SU-DHL-6 (cell line): ENCODE measurements at regions not wholly inside any gene's neighbourhood (a gene's known extent, or its start where the extent isn't known, plus 50 kb on each side); places are given as distances from the start of the nearest gene placed in this dataset.

Source experiments
- H2AFZ ChIP-seq: fragments of 200-600 bp; sonication (generic); 2 replicates; pipeline ENCODE4 v1.6.1; 2014; ENCODE audit warnings: low read depth, mild to moderate bottlenecking, moderate library complexity, mixed read lengths, antibody characterized with exemption, low read length; ENCODE audit not compliant: severe bottlenecking
- H3F3A ChIP-seq: fragments of 200-600 bp; shearing (Covaris generic); 2 replicates; pipeline ENCODE4 v1.6.0; 2016; ENCODE audit warnings: antibody characterized with exemption, mild to moderate bottlenecking; ENCODE audit not compliant: insufficient read depth
- H3K27ac ChIP-seq: fragments of 200-600 bp; sonication (generic); 2 replicates; pipeline ENCODE4 v1.5.1; 2016; ENCODE audit warnings: low read depth, mild to moderate bottlenecking, low read length, moderate library complexity, mixed read lengths
- H3K27me3 ChIP-seq: fragments of 200-600 bp; sonication (generic), shearing (Covaris generic); 2 replicates; pipeline ENCODE4 v1.6.0; 2014; ENCODE audit warnings: mild to moderate bottlenecking, low read length
- H3K36me3 ChIP-seq: fragments of 200-600 bp; sonication (generic); 2 replicates; pipeline ENCODE4 v1.6.1; 2014; ENCODE audit warnings: mild to moderate bottlenecking, low read length, mixed read lengths
- H3K4me2 ChIP-seq: fragments of 300-600, 200-600 bp; shearing (Covaris generic), sonication (generic); 2 replicates; pipeline ENCODE4 v1.6.0; 2014; ENCODE audit warnings: low read length, low read depth, mild to moderate bottlenecking; ENCODE audit not compliant: poor library complexity, severe bottlenecking
- H3K4me3 ChIP-seq: fragments of 200-600 bp; sonication (generic); 2 replicates; pipeline ENCODE4 v1.5.1; 2014; ENCODE audit warnings: antibody characterized with exemption, low read length, mild to moderate bottlenecking, mixed read lengths; ENCODE audit not compliant: insufficient read depth, poor library complexity, severe bottlenecking
- H3K79me2 ChIP-seq: fragments of 200-600 bp; sonication (generic); 2 replicates; pipeline ENCODE4 v1.6.1; 2014; ENCODE audit warnings: mild to moderate bottlenecking, low read length, moderate library complexity; ENCODE audit not compliant: insufficient read depth
- H3K9ac ChIP-seq: fragments of 200-600 bp; sonication (generic); 2 replicates; pipeline ENCODE4 v1.7.0; 2014; ENCODE audit warnings: mild to moderate bottlenecking, low read length
- H3K9me2 ChIP-seq: fragments of 200-600 bp; sonication (generic); replicated peaks from 2 replicates; pipeline ENCODE4 v1.6.1; 2014; ENCODE audit warnings: low read length; ENCODE audit not compliant: insufficient read depth
- H3K9me3 ChIP-seq: fragments of 200-600 bp; sonication (generic); 2 replicates; pipeline ENCODE4 v1.6.1; 2014; ENCODE audit warnings: low read length, mixed read lengths; ENCODE audit not compliant: insufficient read depth
- H4K20me1 ChIP-seq: fragments of 200-600 bp; sonication (generic); 2 replicates; pipeline ENCODE4 v1.6.1; 2014; ENCODE audit warnings: low read depth, mild to moderate bottlenecking, antibody characterized with exemption, low read length, moderate library complexity, mixed read lengths
- EZH2phosphoT487 ChIP-seq: fragments of 200-600 bp; sonication (generic), shearing (Covaris generic); conservative IDR thresholded peaks from 2 replicates; pipeline ENCODE4 v1.6.1; 2018; ENCODE audit warnings: mild to moderate bottlenecking, antibody characterized with exemption, low read length, moderate library complexity, mixed read lengths
- TF ChIP-seq, protein P1 (sequence below): fragments of 200-600 bp; sonication (generic); IDR thresholded peaks from one replicate; pipeline ENCODE4 v1.5.1; 2017; ENCODE audit warnings: antibody characterized with exemption, mild to moderate bottlenecking, low read length, moderate library complexity; ENCODE audit not compliant: insufficient read depth, poor library complexity, severe bottlenecking

DNA sequence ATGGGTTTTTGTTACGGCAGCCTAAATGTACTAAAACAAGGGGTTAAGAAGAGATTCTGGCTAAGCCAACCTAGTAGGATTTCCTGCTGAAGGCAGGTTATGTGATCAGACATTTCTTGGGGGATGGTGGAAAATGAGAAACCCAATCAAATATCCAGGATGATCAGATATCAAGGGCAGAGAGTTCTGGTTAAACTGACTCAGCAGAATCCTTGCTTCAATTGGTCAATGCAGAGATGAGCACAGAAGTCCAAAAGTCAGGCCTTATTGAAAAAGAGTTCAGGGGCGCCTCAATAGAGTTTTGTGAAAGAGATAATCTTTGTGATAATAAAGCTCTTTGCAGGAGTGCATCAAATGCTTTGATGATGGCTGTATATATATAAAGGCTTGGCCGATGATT is 237.1 kb downstream of the AMY1C start:
- Histone ChIP-seq H3K27ac (no peak overlapping the region), H3K4me2 (no peak overlapping the region), H4K20me1 (no peaks in the 10 kb centered on the region), H3K4me3 (no peak overlapping the region), H2AFZ (no peak overlapping the region), H3F3A (no peaks in the 10 kb centered on the region), H3K9me2 (no peaks in the 10 kb centered on the region), H3K36me3 (no peaks in the 10 kb centered on the region), H3K9me3 (no peaks in the 10 kb centered on the region), H3K9ac (no peak overlapping the region), H3K27me3 (no peaks in the 10 kb centered on the region), H3K79me2 (no peaks in the 10 kb centered on the region)
- TF ChIP-seq, protein P1, sequence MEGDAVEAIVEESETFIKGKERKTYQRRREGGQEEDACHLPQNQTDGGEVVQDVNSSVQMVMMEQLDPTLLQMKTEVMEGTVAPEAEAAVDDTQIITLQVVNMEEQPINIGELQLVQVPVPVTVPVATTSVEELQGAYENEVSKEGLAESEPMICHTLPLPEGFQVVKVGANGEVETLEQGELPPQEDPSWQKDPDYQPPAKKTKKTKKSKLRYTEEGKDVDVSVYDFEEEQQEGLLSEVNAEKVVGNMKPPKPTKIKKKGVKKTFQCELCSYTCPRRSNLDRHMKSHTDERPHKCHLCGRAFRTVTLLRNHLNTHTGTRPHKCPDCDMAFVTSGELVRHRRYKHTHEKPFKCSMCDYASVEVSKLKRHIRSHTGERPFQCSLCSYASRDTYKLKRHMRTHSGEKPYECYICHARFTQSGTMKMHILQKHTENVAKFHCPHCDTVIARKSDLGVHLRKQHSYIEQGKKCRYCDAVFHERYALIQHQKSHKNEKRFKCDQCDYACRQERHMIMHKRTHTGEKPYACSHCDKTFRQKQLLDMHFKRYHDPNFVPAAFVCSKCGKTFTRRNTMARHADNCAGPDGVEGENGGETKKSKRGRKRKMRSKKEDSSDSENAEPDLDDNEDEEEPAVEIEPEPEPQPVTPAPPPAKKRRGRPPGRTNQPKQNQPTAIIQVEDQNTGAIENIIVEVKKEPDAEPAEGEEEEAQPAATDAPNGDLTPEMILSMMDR: no peak
- TF ChIP-seq EZH2phosphoT487: no peak

GRCh38 chr1:103997631-103998030 is 247.9 kb downstream of the AMY1C start:
- H3K27ac ChIP-seq: no peak overlapping the region
- no peaks in the 10 kb centered on the region for H3K36me3 ChIP-seq
- no peaks in the 10 kb centered on the region for H4K20me1 ChIP-seq
- H3K79me2 ChIP-seq: no peaks in the 10 kb centered on the region
- no peaks in the 10 kb centered on the region for H3K9me3 ChIP-seq
- no peaks in the 10 kb centered on the region for H3F3A ChIP-seq
- no peaks in the 10 kb centered on the region for H3K9me2 ChIP-seq
- H3K9ac ChIP-seq: no peak overlapping the region
- no peak for TF ChIP-seq EZH2phosphoT487
- TF ChIP-seq, protein P1: no peak
- no peak overlapping the region for H2AFZ ChIP-seq
- no peaks in the 10 kb centered on the region for H3K27me3 ChIP-seq
- H3K4me2 ChIP-seq: no peak overlapping the region
- H3K4me3 ChIP-seq: no peak overlapping the region

DNA sequence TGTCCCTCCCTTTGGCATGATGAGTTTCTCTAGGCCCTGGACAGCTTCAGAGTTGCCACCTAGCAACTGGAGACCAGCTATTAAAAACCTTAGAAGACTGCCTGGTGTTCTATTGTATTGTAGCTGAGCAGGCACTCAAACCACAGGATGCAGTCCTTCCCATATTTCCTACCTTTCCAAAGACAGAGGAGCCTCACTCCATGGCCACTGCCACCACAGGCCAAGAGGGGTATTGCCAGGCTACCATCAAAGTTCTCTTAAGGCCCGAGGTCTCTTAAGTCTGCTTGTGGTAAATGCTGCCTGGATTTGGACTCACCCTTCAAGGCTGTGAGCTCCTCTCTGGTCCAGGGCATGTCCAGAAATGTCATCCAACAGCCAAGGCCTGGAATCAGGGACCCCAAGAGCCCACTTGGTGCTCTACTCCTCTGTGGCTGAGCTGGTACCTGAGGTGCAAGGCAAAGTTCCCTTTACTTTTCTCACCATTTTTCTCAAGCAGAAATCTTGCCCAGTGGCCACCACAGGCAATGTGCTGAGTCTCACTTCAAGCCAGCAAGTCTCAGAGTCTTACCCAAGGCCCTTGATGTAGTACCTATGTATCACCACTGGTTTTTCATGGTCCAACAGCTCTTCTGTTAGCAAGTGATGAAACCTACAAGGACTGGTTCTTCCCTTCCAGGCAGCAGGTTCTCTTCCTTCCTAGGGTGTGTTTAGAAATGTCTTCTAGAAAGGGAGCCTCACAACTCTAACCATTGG is 269.4 kb downstream of the AMY1C start:
- Histone ChIP-seq H3K9me2 (no peaks in the 10 kb centered on the region), H3F3A (no peaks in the 10 kb centered on the region), H3K27me3 (no peaks in the 10 kb centered on the region), H3K4me3 (no peak overlapping the region), H4K20me1 (no peaks in the 10 kb centered on the region), H3K27ac (no peak overlapping the region), H3K9ac (no peak overlapping the region), H2AFZ (no peak overlapping the region), H3K9me3 (no peaks in the 10 kb centered on the region), H3K4me2 (no peak overlapping the region), H3K79me2 (no peaks in the 10 kb centered on the region), H3K36me3 (no peaks in the 10 kb centered on the region)
- TF ChIP-seq, protein P1: no peak
- TF ChIP-seq EZH2phosphoT487: no peak

- Histone ChIP-seq H3K9me2 (no peaks in the 10 kb centered on the region), H3K9ac (no peak overlapping the region), H4K20me1 (no peaks in the 10 kb centered on the region), H2AFZ (no peak overlapping the region), H3K4me3 (no peak overlapping the region), H3K9me3 (no peaks in the 10 kb centered on the region), H3F3A (no peaks in the 10 kb centered on the region), H3K79me2 (no peaks in the 10 kb centered on the region), H3K27ac (no peak overlapping the region), H3K27me3 (no peaks in the 10 kb centered on the region), H3K36me3 (no peaks in the 10 kb centered on the region), H3K4me2 (no peak overlapping the region)
- no peak for TF ChIP-seq EZH2phosphoT487
- TF ChIP-seq, protein P1: no peak
Observed at GRCh38 chr1:104019675-104020049, 270.0 kb downstream of the AMY1C start.
